ENCODE measurements at regions not wholly inside any gene's neighbourhood (a gene's known extent, or its start where the extent isn't known, plus 50 kb on each side); places are given as distances from the start of the nearest gene placed in this dataset.
"Not testable (repeated sequence)": the region's sequence is repeated elsewhere in the genome, so short reads cannot be mapped to it uniquely, and the experiment has no call there.

GRCh38 chr20:52302051-52302450 lies 110.5 kb upstream of the ZFP64 start:
- DNase-seq = not testable (repeated sequence)

GRCh38 chr20:52295556-52295955 lies 104.0 kb upstream of the ZFP64 start:
- DNase-seq = no peak

- DNase-seq = no peak
Observed at GRCh38 chr20:52294106-52294628, 102.6 kb upstream of the ZFP64 start.

- no peak for DNase-seq
Observed at GRCh38 chr20:52291109-52291508, 99.5 kb upstream of the ZFP64 start.

- no peak for DNase-seq
Observed at GRCh38 chr20:52290569-52290968, 99.0 kb upstream of the ZFP64 start.

- no peak for DNase-seq
Observed at GRCh38 chr20:52289956-52290565, 98.5 kb upstream of the ZFP64 start.

GRCh38 chr20:52280407-52280806 lies 88.8 kb upstream of the ZFP64 start:
- no peak for DNase-seq

GRCh38 chr20:52279706-52280105 lies 88.1 kb upstream of the ZFP64 start:
- no peak for DNase-seq

GRCh38 chr20:52275181-52275691 lies 83.7 kb upstream of the ZFP64 start:
- DNase-seq = no peak

- no peak for DNase-seq
Observed at GRCh38 chr20:52270696-52271095, 79.1 kb upstream of the ZFP64 start.

GRCh38 chr20:52270001-52270606 lies 78.5 kb upstream of the ZFP64 start:
- DNase-seq = no peak

GRCh38 chr20:52269321-52269720 lies 77.7 kb upstream of the ZFP64 start:
- DNase-seq = no peak

GRCh38 chr20:52268184-52268749 lies 76.7 kb upstream of the ZFP64 start:
- no peak for DNase-seq

- DNase-seq = no peak
Observed at GRCh38 chr20:52267418-52267817, 75.8 kb upstream of the ZFP64 start.

GRCh38 chr20:52263757-52264156 lies 72.2 kb upstream of the ZFP64 start:
- DNase-seq = no peak

GRCh38 chr20:52261792-52262191 lies 70.2 kb upstream of the ZFP64 start:
- DNase-seq = no peak

GRCh38 chr20:52259295-52259694 lies 67.7 kb upstream of the ZFP64 start:
- no peak for DNase-seq

GRCh38 chr20:52256454-52256853 lies 64.9 kb upstream of the ZFP64 start:
- DNase-seq = no peak

- no peak for DNase-seq
Observed at GRCh38 chr20:52252664-52253063, 61.1 kb upstream of the ZFP64 start.

GRCh38 chr20:52251827-52252226 lies 60.2 kb upstream of the ZFP64 start:
- DNase-seq = no peak

GRCh38 chr20:52251136-52251700 lies 59.6 kb upstream of the ZFP64 start:
- DNase-seq = no peak

GRCh38 chr20:52247548-52247947 lies 56.0 kb upstream of the ZFP64 start:
- no peak for DNase-seq

GRCh38 chr20:52246366-52246765 lies 54.8 kb upstream of the ZFP64 start:
- no peak for DNase-seq

- DNase-seq = no peak
Observed at GRCh38 chr20:52244702-52245101, 53.1 kb upstream of the ZFP64 start.
